HG02588 (cell line): ENCODE measurements at regions not wholly inside any gene's neighbourhood (a gene's known extent, or its start where the extent isn't known, plus 50 kb on each side); places are given as distances from the start of the nearest gene placed in this dataset.
"Not testable (repeated sequence)": the region's sequence is repeated elsewhere in the genome, so short reads cannot be mapped to it uniquely, and the experiment has no call there.

ENCODE experiments used
- ATAC-seq: cut with Tn5 transposase; IDR thresholded peaks from one replicate; pipeline ENCODE4 v1.9.1; 2021; ENCODE audit warnings: mild to moderate bottlenecking, moderate library complexity; ENCODE audit not compliant: unreplicated experiment

DNA sequence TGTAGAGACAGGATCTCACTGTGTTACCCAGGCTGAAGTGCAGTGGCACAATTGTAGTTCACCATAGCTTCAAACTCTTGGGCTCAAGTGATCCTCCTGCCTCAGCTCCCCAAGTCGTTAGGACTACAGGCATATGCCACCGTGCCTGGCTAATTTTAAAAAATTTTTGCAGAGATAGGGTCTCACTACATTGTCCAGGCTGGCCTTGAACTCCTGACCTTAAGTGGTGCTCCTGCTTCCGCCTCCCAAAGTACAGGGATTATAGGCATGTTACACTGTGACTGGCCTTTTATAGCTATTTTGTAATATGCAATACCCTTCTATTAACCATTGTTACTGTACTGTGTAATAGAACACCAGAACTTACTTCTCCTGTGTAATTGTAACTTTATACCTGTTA lies 139.3 kb upstream of the ZNF267 start:
- no peak for ATAC-seq

DNA sequence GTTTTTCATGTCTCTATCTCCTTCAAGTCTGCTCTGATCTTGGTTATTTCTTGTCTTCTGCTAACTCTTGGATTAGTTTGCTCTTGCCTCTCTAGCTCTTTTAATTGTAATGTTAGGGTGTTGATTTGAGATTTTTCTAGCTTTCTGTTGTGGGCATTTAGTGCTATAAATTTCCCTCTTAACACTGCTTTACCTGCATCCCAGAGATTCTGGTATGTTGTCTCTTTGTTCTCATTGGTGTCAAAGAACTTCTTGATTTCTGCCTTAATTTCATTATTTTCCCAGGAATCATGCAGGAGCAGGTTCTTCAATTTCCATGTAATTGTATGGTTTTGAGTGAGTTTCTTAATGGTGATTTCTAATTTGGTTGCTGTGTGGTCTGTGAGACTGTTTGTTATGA lies 128.5 kb upstream of the ZNF267 start:
- ATAC-seq = not testable (repeated sequence)

DNA sequence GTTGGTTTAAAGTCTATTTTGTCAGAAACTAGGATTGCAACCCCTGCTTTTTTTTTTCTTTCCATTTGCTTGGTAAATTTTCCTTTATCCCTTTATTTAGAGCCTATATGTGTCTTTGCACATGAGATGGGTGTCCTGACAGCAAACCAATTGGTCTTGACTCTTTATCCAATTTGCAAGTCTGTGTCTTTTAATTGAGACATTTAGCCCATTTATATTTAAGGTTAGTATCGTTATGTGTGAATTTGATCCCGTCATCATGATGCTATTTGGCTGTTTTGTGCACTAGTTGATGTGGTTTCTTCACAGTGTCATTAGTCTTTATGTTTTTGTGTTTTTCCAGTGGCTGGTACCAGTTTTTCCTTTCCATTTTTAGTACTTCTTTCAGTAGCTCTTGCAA lies 127.7 kb upstream of the ZNF267 start:
- ATAC-seq = no peak

DNA sequence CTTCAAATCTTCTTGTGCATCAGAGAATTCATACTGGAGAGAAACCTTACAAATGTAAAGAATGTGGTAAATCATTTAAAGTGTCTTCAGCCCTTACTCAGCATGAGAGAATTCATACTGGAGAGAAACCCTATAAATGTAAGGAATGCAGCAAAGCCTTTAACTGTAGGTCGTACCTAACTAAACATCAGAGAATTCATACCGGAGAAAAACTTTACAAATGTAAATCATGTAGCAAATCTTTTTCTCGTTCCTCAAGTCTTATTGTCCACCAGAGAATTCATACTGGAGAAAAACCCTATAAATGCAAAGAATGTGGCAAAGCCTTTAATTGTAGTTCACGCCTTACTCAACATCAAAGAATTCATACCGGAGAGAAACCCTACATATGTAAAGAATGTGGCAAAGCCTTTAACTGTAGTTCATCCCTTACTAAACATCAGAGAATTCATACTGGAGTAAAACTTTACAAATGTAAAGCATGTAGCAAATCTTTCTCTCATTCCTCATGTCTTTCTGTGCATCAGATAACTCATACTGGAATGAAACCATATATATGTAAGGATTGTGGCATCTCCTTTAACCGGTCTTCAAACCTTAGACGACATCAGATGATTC lies 118.5 kb upstream of the ZNF267 start:
- no peak for ATAC-seq

DNA sequence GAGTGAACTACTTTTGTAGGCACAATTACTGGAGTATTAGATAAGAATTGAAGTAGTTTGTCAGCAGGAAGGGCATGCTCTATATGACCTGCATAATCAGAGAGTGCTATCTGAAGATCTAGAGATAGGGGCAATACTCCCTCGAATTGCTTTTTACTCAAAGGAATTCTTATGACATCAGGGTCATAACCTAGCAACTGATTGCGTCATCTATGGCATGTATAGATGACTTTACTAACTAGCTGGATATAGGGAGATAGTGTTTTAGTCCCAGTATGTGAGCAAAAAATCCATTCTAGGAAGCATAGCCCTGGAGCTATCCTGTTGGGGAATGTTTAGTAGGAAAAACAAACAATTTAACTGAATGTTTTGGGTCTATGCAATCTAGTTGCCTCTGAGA lies 109.5 kb upstream of the ZNF267 start:
- ATAC-seq = no peak

DNA sequence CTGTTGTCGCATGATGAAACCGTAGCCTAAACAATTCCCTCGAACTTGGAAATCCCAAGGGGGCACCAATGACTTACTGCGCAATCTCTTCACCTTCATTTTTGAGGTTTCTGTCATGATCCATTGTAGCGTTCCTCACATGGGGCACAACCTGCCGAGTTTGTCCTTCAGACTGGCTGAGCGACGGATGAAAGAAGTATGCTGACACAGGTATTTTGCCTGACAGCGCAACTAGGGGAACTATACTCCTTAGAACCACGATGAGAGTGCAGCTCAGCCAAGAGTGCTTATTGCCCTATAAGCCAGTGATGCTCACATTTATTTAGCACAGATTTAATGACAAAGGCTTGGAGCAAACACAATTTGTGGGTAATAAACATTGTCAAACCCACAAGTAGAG lies 106.3 kb upstream of the ZNF267 start:
- no peak for ATAC-seq

DNA sequence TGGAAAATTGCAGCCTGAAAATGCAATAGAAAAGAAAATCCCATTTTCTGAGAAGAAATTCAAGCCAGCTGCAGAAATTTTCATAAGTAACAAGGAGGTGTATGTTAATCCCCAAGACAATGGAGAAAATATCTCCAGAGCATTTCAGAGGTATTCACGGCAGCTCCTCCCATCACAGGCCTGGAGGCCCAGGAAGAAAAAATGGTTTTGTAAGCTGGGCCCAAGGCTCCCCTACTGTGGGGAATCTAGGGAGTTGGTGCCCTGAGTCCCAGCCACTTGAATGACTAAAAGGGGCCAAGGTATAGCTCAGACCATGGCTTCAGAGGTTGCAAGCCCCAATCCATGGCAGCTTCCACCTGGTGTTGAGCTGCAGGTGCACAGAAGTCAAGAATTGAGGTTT lies 93.3 kb upstream of the ZNF267 start:
- ATAC-seq = no peak

DNA sequence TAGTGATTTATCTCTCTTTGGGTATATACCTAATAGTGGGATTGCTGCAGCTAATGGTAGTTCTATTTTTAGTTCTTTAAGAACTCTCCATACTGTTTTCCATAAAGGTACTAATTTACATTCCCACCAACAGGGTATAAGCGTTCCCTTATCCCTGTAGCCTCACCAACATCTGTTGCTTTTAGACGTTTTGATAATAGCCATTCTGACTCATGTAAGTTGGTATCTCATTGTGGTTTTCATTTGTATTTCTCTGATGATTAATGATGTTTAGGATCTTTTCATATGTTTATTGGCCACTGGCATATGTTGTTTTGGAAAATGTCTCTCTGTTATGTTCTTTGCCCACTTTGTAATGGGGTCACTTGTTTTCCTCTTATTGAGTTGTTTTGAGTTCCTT lies 88.5 kb upstream of the ZNF267 start:
- no peak for ATAC-seq

DNA sequence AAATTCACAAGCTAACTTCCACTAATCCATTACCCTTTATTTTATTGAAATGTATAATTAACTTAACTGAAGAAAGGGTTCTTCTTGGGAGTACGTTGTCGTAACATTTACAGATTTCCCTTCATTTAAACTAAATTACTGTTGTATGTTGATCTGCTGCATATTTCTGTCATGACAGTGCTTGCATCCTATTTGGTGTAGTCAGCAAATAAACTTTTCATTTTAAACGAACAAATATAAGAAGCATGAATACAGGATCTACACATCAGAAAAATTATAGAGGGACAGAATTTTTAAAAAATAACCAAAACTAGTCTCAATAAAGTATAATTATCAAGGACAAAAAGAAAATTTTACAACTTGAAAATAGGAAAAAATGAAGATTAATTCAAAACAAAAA lies 66.5 kb upstream of the ZNF267 start:
- no peak for ATAC-seq

DNA sequence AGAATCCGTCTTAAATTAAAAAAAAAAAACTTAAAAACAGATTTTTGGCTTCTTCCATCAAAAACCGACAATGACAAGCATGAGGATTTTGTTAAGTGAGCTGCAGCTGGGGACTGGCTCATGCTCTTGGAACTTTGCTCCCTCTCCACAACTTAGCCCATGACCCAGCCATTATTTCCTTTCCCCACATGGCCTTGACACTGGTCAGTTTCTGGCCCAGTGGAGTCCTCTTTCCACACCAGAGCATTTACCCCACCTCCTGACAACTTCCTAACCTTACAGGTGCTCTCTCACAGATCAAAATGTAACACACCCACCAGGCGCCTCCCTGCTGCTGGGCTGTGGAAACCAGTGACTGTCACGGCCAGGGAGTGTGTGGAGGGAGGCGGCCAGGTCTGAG lies 62.7 kb upstream of the ZNF267 start:
- no peak for ATAC-seq

DNA sequence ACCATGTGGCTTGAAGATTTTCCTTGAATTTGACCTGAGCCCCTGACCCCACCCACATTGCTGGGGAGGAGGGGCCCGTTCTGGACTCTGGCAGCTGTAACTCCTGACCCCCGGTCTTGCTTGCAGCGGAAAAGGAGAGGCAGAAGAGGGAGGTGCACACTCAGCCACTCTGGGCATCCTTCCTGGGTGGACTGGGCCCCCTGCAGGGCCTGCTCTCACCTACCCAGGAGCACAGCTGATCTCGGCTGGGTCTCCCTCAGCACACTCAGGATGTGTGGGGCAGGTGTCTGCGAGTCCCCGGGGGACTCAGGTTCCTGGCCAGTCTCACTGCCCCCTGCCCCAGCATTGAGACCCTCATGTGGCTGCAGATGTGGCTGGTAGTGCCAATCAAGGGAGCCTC lies 57.5 kb upstream of the ZNF267 start:
- not testable (repeated sequence) for ATAC-seq

DNA sequence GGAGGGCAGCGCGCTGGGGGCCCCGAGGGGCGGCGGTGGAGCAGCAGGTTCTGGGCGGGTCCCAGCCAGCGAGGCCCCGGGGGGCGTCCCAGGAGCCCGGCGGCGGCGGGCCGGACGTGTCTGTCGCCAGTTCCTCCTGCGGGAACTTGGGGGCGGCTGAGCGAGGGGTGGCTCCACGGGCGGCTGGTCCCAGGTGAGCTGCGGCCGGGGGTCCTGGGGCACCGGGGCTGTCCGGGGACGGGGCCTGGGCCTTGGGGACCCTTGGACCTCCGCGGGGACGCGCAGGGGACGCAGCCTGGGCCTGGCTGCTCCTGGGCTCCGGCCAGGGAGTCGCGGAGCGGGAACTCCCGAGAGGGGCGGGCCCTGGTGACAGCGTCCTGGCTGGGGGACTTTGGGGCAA lies 54.2 kb upstream of the ZNF267 start:
- ATAC-seq = no peak

DNA sequence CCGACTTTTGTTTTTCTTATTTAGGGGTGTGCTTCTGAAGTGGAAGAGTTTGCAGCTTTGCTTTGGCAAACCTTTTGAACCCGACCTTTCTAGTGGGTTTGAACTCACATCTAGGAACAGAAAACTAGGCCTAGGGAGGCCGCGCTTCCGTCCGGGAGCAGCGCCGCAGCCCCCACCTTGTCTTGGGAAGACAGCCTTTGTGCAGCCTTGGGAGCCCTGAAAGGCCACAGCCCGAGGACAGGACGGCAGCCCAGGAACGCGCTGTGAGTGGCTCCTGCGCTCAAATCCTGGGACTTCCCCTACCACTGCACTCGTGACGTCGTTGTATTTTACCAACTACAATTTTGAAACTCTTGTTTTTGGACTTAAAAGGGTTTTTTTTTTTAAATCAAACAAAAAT lies 53.7 kb upstream of the ZNF267 start:
- no peak for ATAC-seq
